ENCODE measurements at regions not wholly inside any gene's neighbourhood (a gene's known extent, or its start where the extent isn't known, plus 50 kb on each side); places are given as distances from the start of the nearest gene placed in this dataset.

- no peak for DNase-seq (ENCODE audit: low read depth)
These were observed 563.0 kb downstream of the BRD1 start for GRCh38 chr22:49264696-49265095.

- no peak for DNase-seq (ENCODE audit: low read depth)
These were observed 564.6 kb downstream of the BRD1 start for GRCh38 chr22:49263101-49263500.

GRCh38 chr22:49262167-49262566 lies 565.5 kb downstream of the BRD1 start:
- no peak for DNase-seq (ENCODE audit: low read depth)

GRCh38 chr22:49261616-49262015 lies 566.1 kb downstream of the BRD1 start:
- no peak for DNase-seq (ENCODE audit: low read depth)

- no peak for DNase-seq (ENCODE audit: low read depth)
These were observed 566.7 kb downstream of the BRD1 start for GRCh38 chr22:49260681-49261580.

GRCh38 chr22:49259839-49260615 lies 567.6 kb downstream of the BRD1 start:
- DNase-seq (ENCODE audit: low read depth) = no peak

GRCh38 chr22:49258107-49259010 lies 569.3 kb downstream of the BRD1 start:
- DNase-seq (ENCODE audit: low read depth) = no peak

GRCh38 chr22:49257551-49257961 lies 570.1 kb downstream of the BRD1 start:
- DNase-seq (ENCODE audit: low read depth) = no peak

GRCh38 chr22:49255741-49256318 lies 571.8 kb downstream of the BRD1 start:
- DNase-seq (ENCODE audit: low read depth) = no peak

- no peak for DNase-seq (ENCODE audit: low read depth)
These were observed 572.5 kb downstream of the BRD1 start for GRCh38 chr22:49255154-49255553.

- no peak for DNase-seq (ENCODE audit: low read depth)
These were observed 574.0 kb downstream of the BRD1 start for GRCh38 chr22:49253656-49254055.

- no peak for DNase-seq (ENCODE audit: low read depth)
These were observed 576.3 kb downstream of the BRD1 start for GRCh38 chr22:49251371-49251770.

GRCh38 chr22:49247194-49247924 lies 580.3 kb downstream of the BRD1 start:
- DNase-seq (ENCODE audit: low read depth) = no peak

- no peak for DNase-seq (ENCODE audit: low read depth)
These were observed 582.9 kb downstream of the BRD1 start for GRCh38 chr22:49244466-49245420.

- no peak for DNase-seq (ENCODE audit: low read depth)
These were observed 583.7 kb downstream of the BRD1 start for GRCh38 chr22:49243965-49244364.

- no peak for DNase-seq (ENCODE audit: low read depth)
These were observed 584.3 kb downstream of the BRD1 start for GRCh38 chr22:49243335-49243734.

- DNase-seq (ENCODE audit: low read depth) = no peak
These were observed 585.2 kb downstream of the BRD1 start for GRCh38 chr22:49242480-49242879.

GRCh38 chr22:49241174-49241851 lies 586.4 kb downstream of the BRD1 start:
- no peak for DNase-seq (ENCODE audit: low read depth)

- DNase-seq (ENCODE audit: low read depth) = no peak
These were observed 587.2 kb downstream of the BRD1 start for GRCh38 chr22:49240472-49240871.
